HEK293T (cell line): ENCODE measurements at regions not wholly inside any gene's neighbourhood (a gene's known extent, or its start where the extent isn't known, plus 50 kb on each side); places are given as distances from the start of the nearest gene placed in this dataset.
"Not testable (repeated sequence)": the region's sequence is repeated elsewhere in the genome, so short reads cannot be mapped to it uniquely, and the experiment has no call there.

Experiments
- CTCF ChIA-PET: fragments of 350-600 bp; formaldehyde crosslinking; extraction: SDS; loops from one replicate; lab custom pipeline; 2021; ENCODE audit warnings: antibody characterized with exemption, inconsistent platforms; lab: Yijun Ruan, JAX
- POLR2A ChIA-PET: fragments of 350-600 bp; formaldehyde crosslinking; extraction: SDS; loops from one replicate; lab custom pipeline; 2020; ENCODE audit warnings: antibody characterized with exemption, inconsistent platforms; lab: Yijun Ruan, JAX
- DNase-seq: peaks from one replicate; pipeline ENCODE4 v3.0.0; 2012; ENCODE audit warnings: mixed read lengths; ENCODE audit errors: extremely low spot score
- ARNT ChIP-seq: fragments of 450-650 bp; IDR thresholded peaks from 2 replicates; pipeline ENCODE4 v1.6.1; 2017; ENCODE audit warnings: mild to moderate bottlenecking
- BHLHE40 ChIP-seq: fragments of 450-650 bp; IDR thresholded peaks from 2 replicates; pipeline ENCODE4 v1.6.1; 2016; ENCODE audit warnings: mild to moderate bottlenecking, moderate library complexity, borderline replicate concordance
- CTBP1 ChIP-seq: fragments of 450-650 bp; IDR thresholded peaks from 2 replicates; pipeline ENCODE4 v1.6.1; 2016; ENCODE audit warnings: borderline replicate concordance
- ELF4 ChIP-seq: fragments of 450-650 bp; IDR thresholded peaks from 2 replicates; pipeline ENCODE4 v1.6.1; 2017; ENCODE audit warnings: antibody characterized with exemption
- FOXA1 ChIP-seq: fragments of 450-650 bp; IDR thresholded peaks from 2 replicates; pipeline ENCODE4 v1.6.1; 2016; ENCODE audit warnings: mild to moderate bottlenecking
- FOXK2 ChIP-seq: fragments of 450-650 bp; IDR thresholded peaks from 2 replicates; pipeline ENCODE4 v1.6.1; 2016; ENCODE audit warnings: mild to moderate bottlenecking
- FOXM1 ChIP-seq: fragments of 450-650 bp; IDR thresholded peaks from 2 replicates; pipeline ENCODE4 v1.6.1; 2017; ENCODE audit warnings: mild to moderate bottlenecking, borderline replicate concordance
- HDGF ChIP-seq: fragments of 450-650 bp; IDR thresholded peaks from 2 replicates; pipeline ENCODE4 v1.6.1; 2017; ENCODE audit warnings: antibody characterized with exemption, borderline replicate concordance
- L3MBTL2 ChIP-seq: fragments of 450-650 bp; conservative IDR thresholded peaks from 2 replicates; pipeline ENCODE4 v1.6.1; 2016; ENCODE audit warnings: mild to moderate bottlenecking
- LEF1 ChIP-seq: fragments of 450-650 bp; IDR thresholded peaks from 2 replicates; pipeline ENCODE4 v1.6.1; 2017; ENCODE audit warnings: mild to moderate bottlenecking, borderline replicate concordance
- NFRKB ChIP-seq: fragments of 450-650 bp; IDR thresholded peaks from 2 replicates; pipeline ENCODE4 v1.6.1; 2016; ENCODE audit warnings: mild to moderate bottlenecking, moderate library complexity
- PKNOX1 ChIP-seq: fragments of 450-650 bp; IDR thresholded peaks from 2 replicates; pipeline ENCODE4 v1.6.1; 2016
- SP1 ChIP-seq: fragments of 450-650 bp; IDR thresholded peaks from 2 replicates; pipeline ENCODE4 v1.6.1; 2017
- SUZ12 ChIP-seq: fragments of 450-650 bp; IDR thresholded peaks from 2 replicates; pipeline ENCODE4 v1.6.1; 2016; ENCODE audit warnings: mild to moderate bottlenecking
- TARDBP ChIP-seq: fragments of 450-650 bp; IDR thresholded peaks from 2 replicates; pipeline ENCODE4 v1.6.1; 2016
- ZNF384 ChIP-seq: fragments of 450-650 bp; IDR thresholded peaks from 2 replicates; pipeline ENCODE4 v1.6.1; 2016

- ChIA-PET CTCF (no interaction called here), POLR2A (no interaction called here)
- no peak for DNase-seq
- TF ChIP-seq SUZ12 = no peak
- no peak for TF ChIP-seq ZNF384
- TF ChIP-seq SP1 = no peak
- TF ChIP-seq FOXM1 = no peak
- TF ChIP-seq TARDBP = no peak
- no peak for TF ChIP-seq HDGF
- TF ChIP-seq FOXA1 = no peak
- no peak for TF ChIP-seq BHLHE40
- TF ChIP-seq ARNT = no peak
- no peak for TF ChIP-seq ELF4
These were observed 244.3 kb upstream of the ASCC3 start for GRCh38 chr6:101125380-101125971.

- no peak for TF ChIP-seq SUZ12
- no peak for TF ChIP-seq FOXK2
- TF ChIP-seq PKNOX1 = no peak
- TF ChIP-seq SP1 = no peak
- no peak for TF ChIP-seq FOXA1
- TF ChIP-seq HDGF = no peak
- no peak for TF ChIP-seq L3MBTL2
- TF ChIP-seq BHLHE40 = no peak
- CTCF ChIA-PET = no interaction called here
These were observed 245.4 kb upstream of the ASCC3 start for GRCh38 chr6:101126501-101126900.

GRCh38 chr6:101129851-101130250 is 248.7 kb upstream of the ASCC3 start:
- no peak for DNase-seq
- POLR2A ChIA-PET = interaction anchor here (0.6 kb wide), 1 partner anchor 44 kb away, joined by 3 read pairs; no protein-coding TSS in a partner anchor
- CTCF ChIA-PET = no interaction called here
- TF ChIP-seq SUZ12 (no peak), PKNOX1 (no peak), SP1 (no peak), TARDBP (no peak), FOXA1 (no peak), FOXM1 (no peak), ELF4 (no peak), BHLHE40 (no peak), HDGF (no peak), FOXK2 (no peak), NFRKB (no peak), LEF1 (no peak)

More at GRCh38 chr6:101126501-101126900, 245.4 kb upstream of the ASCC3 start:
- POLR2A ChIA-PET = no interaction called here
- DNase-seq = no peak

- ChIA-PET CTCF (interaction anchor here (0.5 kb wide), 1 partner anchor 780 kb away, joined by 4 read pairs; no protein-coding TSS in a partner anchor), POLR2A (no interaction called here)
- no peak for TF ChIP-seq BHLHE40
- TF ChIP-seq ELF4 = no peak
- TF ChIP-seq L3MBTL2 = no peak
- no peak for TF ChIP-seq FOXA1
- TF ChIP-seq LEF1 = no peak
- no peak for TF ChIP-seq FOXK2
- TF ChIP-seq SP1 = no peak
- no peak for TF ChIP-seq ARNT
- no peak for TF ChIP-seq FOXM1
- no peak for TF ChIP-seq PKNOX1
- TF ChIP-seq TARDBP = no peak
- TF ChIP-seq SUZ12 = no peak
- no peak for TF ChIP-seq HDGF
These were observed 247.1 kb upstream of the GRIK2 start for GRCh38 chr6:101146389-101146788.

GRCh38 chr6:101150226-101150625 is 243.3 kb upstream of the GRIK2 start:
- ChIA-PET POLR2A (no interaction called here), CTCF (no interaction called here)
- no peak for TF ChIP-seq ELF4
- no peak for TF ChIP-seq ARNT
- TF ChIP-seq PKNOX1 = no peak
- no peak for TF ChIP-seq TARDBP
- no peak for TF ChIP-seq NFRKB
- TF ChIP-seq CTBP1 = no peak
- TF ChIP-seq L3MBTL2 = no peak
- DNase-seq = no peak

More at GRCh38 chr6:101146389-101146788, 247.1 kb upstream of the GRIK2 start:
- DNase-seq = no peak

- DNase-seq = not testable (repeated sequence)
These were observed 235.9 kb upstream of the GRIK2 start for GRCh38 chr6:101157638-101158037.

More at GRCh38 chr6:101157638-101158037, 235.9 kb upstream of the GRIK2 start:
- POLR2A ChIA-PET, CTCF ChIA-PET: not testable (repeated sequence)
